WTC11 (cell line): ENCODE measurements at regions not wholly inside any gene's neighbourhood (a gene's known extent, or its start where the extent isn't known, plus 50 kb on each side); places are given as distances from the start of the nearest gene placed in this dataset.

Experiments
- ATAC-seq: fragments of 200-7000 bp; cut with Tn5 transposase; 2 replicates; pipeline ENCODE4 v1.10.0; 2021; ENCODE audit warnings: mild to moderate bottlenecking, moderate library complexity
- CTCF ChIA-PET: fragments of 300-600 bp; sonication (Branson Sonifier 250); formaldehyde crosslinking; loops from one replicate; lab custom pipeline; 2021; ENCODE audit warnings: antibody characterized with exemption; lab: Charles Lee
- POLR2A ChIA-PET: fragments of 350-600 bp; sonication (Branson Sonifier 250); formaldehyde crosslinking; loops from one replicate; lab custom pipeline; 2021; ENCODE audit warnings: antibody characterized with exemption; lab: Charles Lee
- DNase-seq: peaks from one replicate; pipeline ENCODE4 v3.0.0; 2021; ENCODE audit warnings: low spot score
- H3K27ac Mint-ChIP-seq: 2 replicates; pipeline ENCODE4 v1.8.0; 2021; ENCODE audit warnings: mixed read lengths
- H3K27me3 Mint-ChIP-seq: 2 replicates; pipeline ENCODE4 v1.8.0; 2021; ENCODE audit warnings: low read depth, mild to moderate bottlenecking, moderate library complexity, mixed read lengths
- H3K36me3 Mint-ChIP-seq: 2 replicates; pipeline ENCODE4 v1.8.0; 2021; ENCODE audit warnings: mixed read lengths
- H3K4me1 Mint-ChIP-seq: 2 replicates; pipeline ENCODE4 v1.8.0; 2022; ENCODE audit warnings: mixed read lengths
- H3K4me3 Mint-ChIP-seq: 2 replicates; pipeline ENCODE4 v1.8.0; 2021; ENCODE audit warnings: mild to moderate bottlenecking, moderate library complexity, mixed read lengths
- H3K9me3 Mint-ChIP-seq: 2 replicates; pipeline ENCODE4 v1.8.0; 2021; ENCODE audit warnings: mixed read lengths
- CBFB ChIP-seq: sonication (generic); formaldehyde crosslinking; IDR thresholded peaks from 2 replicates; pipeline ENCODE4 v1.8.1; 2022; ENCODE audit warnings: mild to moderate bottlenecking, low read depth, missing genetic modification reagents
- FOXJ3 ChIP-seq: sonication (generic); formaldehyde crosslinking; IDR thresholded peaks from 2 replicates; pipeline ENCODE4 v1.9.0; 2021; ENCODE audit warnings: missing genetic modification reagents, mild to moderate bottlenecking, borderline replicate concordance
- FOXP1 ChIP-seq: sonication (generic); formaldehyde crosslinking; IDR thresholded peaks from 2 replicates; pipeline ENCODE4 v1.8.0; 2022; ENCODE audit warnings: missing genetic modification reagents, mild to moderate bottlenecking, moderate library complexity, borderline replicate concordance
- MYBL2 ChIP-seq: sonication (generic); formaldehyde crosslinking; IDR thresholded peaks from 2 replicates; pipeline ENCODE4 v1.8.1; 2023; ENCODE audit warnings: mild to moderate bottlenecking, moderate library complexity, missing genetic modification reagents
- ZBTB21 ChIP-seq: sonication (generic); formaldehyde crosslinking; IDR thresholded peaks from 2 replicates; pipeline ENCODE4 v1.8.1; 2023; ENCODE audit warnings: mild to moderate bottlenecking, missing genetic modification reagents, borderline replicate concordance
- ZNF138 ChIP-seq: sonication (generic); formaldehyde crosslinking; conservative IDR thresholded peaks from 2 replicates; pipeline ENCODE4 v1.8.1; 2022; ENCODE audit warnings: mild to moderate bottlenecking, moderate library complexity, missing genetic modification reagents
- ZNF219 ChIP-seq: sonication (generic); formaldehyde crosslinking; IDR thresholded peaks from 2 replicates; pipeline ENCODE4 v1.8.0; 2023; ENCODE audit warnings: missing genetic modification reagents, mild to moderate bottlenecking, borderline replicate concordance
- ZNF317 ChIP-seq: sonication (generic); formaldehyde crosslinking; IDR thresholded peaks from 2 replicates; pipeline ENCODE4 v1.8.1; 2023; ENCODE audit warnings: low read depth, mild to moderate bottlenecking, moderate library complexity, missing genetic modification reagents, borderline replicate concordance
- ZNF396 ChIP-seq: fragments of 250-450 bp; sonication (Bioruptor Pico); IDR thresholded peaks from 2 replicates; pipeline ENCODE4 v1.8.0; 2021; ENCODE audit warnings: mild to moderate bottlenecking, moderate library complexity, borderline replicate concordance
- TF ChIP-seq, protein P1 (sequence below): sonication (generic); formaldehyde crosslinking; IDR thresholded peaks from 2 replicates; pipeline ENCODE4 v1.8.1; 2023; ENCODE audit warnings: mild to moderate bottlenecking, missing genetic modification reagents
- TF ChIP-seq, protein P2 (sequence below): fragments of 250-450 bp; sonication (Bioruptor Pico); IDR thresholded peaks from 2 replicates; pipeline ENCODE4 v1.9.0; 2021; ENCODE audit warnings: moderate library complexity, mild to moderate bottlenecking, inconsistent platforms, borderline replicate concordance
- TF ChIP-seq, protein P3 (sequence below): sonication (generic); formaldehyde crosslinking; IDR thresholded peaks from 2 replicates; pipeline ENCODE4 v1.8.1; 2023; ENCODE audit warnings: mild to moderate bottlenecking, missing genetic modification reagents, moderate library complexity
- TF ChIP-seq, protein P4 (sequence below): sonication (generic); formaldehyde crosslinking; IDR thresholded peaks from 2 replicates; pipeline ENCODE4 v1.8.0; 2022; ENCODE audit warnings: mild to moderate bottlenecking, missing genetic modification reagents
- TF ChIP-seq, protein P5 (sequence below): sonication (generic); formaldehyde crosslinking; IDR thresholded peaks from 2 replicates; pipeline ENCODE4 v1.8.1; 2023; ENCODE audit warnings: mild to moderate bottlenecking, missing genetic modification reagents, moderate library complexity
- TF ChIP-seq, protein P6 (sequence below): sonication (generic); formaldehyde crosslinking; IDR thresholded peaks from 2 replicates; pipeline ENCODE4 v1.8.0; 2023; ENCODE audit warnings: mild to moderate bottlenecking, missing genetic modification reagents
- TF ChIP-seq, protein P7 (sequence below): sonication (generic); formaldehyde crosslinking; conservative IDR thresholded peaks from 2 replicates; pipeline ENCODE4 v1.8.1; 2022; ENCODE audit warnings: mild to moderate bottlenecking, missing genetic modification reagents
- TF ChIP-seq, protein P8 (sequence below): fragments of 250-450 bp; sonication (Bioruptor Pico); IDR thresholded peaks from 2 replicates; pipeline ENCODE4 v1.8.0; 2021; ENCODE audit warnings: mild to moderate bottlenecking
- TF ChIP-seq, protein P9 (sequence below): fragments of 250-450 bp; sonication (Bioruptor Pico); IDR thresholded peaks from 2 replicates; pipeline ENCODE4 v1.9.0; 2021; ENCODE audit warnings: mild to moderate bottlenecking, borderline replicate concordance

DNA sequence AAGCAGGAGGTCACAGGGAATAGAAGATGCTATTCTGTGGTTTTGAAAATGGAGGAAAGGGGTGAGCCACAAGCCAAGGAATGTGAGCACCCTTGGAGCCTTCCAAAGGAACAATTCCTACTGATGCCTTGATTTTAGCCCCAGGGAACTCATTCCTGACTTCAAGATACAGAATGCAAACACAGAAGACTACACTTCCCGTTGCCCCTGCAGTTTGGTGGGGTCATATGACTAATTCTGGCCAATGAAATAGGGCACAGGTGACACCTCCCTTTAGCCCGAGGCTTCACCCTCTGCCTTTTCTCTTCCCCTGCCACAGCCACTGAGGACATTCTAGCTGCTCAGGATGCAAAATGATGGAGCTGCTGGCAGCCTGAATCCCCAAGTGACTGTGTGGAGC lies 126.1 kb downstream of the INHBB start (continued):
- TF ChIP-seq, protein P1, sequence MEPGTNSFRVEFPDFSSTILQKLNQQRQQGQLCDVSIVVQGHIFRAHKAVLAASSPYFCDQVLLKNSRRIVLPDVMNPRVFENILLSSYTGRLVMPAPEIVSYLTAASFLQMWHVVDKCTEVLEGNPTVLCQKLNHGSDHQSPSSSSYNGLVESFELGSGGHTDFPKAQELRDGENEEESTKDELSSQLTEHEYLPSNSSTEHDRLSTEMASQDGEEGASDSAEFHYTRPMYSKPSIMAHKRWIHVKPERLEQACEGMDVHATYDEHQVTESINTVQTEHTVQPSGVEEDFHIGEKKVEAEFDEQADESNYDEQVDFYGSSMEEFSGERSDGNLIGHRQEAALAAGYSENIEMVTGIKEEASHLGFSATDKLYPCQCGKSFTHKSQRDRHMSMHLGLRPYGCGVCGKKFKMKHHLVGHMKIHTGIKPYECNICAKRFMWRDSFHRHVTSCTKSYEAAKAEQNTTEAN (CRISPR knock-in tag), result no peak
- TF ChIP-seq, all 79 proteins: peak for 2

DNA sequence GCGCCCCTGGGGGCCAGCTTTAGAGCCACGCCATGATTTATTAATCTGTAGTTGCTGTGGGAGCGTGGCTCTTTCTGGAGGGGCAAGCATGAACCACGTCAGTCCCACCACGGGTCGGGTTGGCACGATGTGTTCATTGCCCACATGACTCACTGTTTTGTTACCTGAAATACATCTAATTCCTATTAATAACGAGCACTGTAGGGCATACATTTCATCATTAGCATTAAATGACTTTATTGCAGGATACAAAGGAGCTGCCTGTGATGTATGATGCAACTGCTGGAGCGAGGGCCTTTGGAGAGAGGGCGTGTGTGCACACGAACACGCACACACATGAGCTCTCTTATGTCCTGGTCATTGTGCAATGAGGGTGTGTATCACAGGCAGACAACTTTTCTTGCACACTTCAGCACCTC lies 127.0 kb downstream of the INHBB start:
- no peak for ATAC-seq
- no peak overlapping the region for H3K4me3 Mint-ChIP-seq
- H3K27me3 Mint-ChIP-seq, result peaks cover 94% of the 10 kb centered on the region
- H3K9me3 Mint-ChIP-seq, result 0 out of 2 replicates have a peak, but pooled peaks cover 3% of the 10 kb centered on the region
- POLR2A ChIA-PET, result no interaction called here
- H3K36me3 Mint-ChIP-seq, result no peaks in the 10 kb centered on the region
- H3K27ac Mint-ChIP-seq, result no peak overlapping the region
- H3K4me1 Mint-ChIP-seq, result no peaks in the 10 kb centered on the region
- DNase-seq, result no peak
- CTCF ChIA-PET, result interaction anchor here (0.6 kb wide), 1 partner anchor 212 kb away, joined by 3 read pairs; no protein-coding TSS in a partner anchor
- no peak for TF ChIP-seq ZBTB21
- TF ChIP-seq, protein P2, sequence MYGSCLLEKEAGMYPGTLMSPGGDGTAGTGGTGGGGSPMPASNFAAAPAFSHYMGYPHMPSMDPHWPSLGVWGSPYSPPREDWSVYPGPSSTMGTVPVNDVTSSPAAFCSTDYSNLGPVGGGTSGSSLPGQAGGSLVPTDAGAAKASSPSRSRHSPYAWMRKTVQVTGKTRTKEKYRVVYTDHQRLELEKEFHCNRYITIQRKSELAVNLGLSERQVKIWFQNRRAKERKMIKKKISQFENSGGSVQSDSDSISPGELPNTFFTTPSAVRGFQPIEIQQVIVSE (CRISPR knock-in tag), result no peak
- TF ChIP-seq ZNF138, result no peak
- no peak for TF ChIP-seq ZNF396 (CRISPR knock-in tag)
- no peak for TF ChIP-seq ZNF219 (CRISPR knock-in tag)
- TF ChIP-seq MYBL2 (CRISPR knock-in tag), result no peak
- TF ChIP-seq, protein P3, sequence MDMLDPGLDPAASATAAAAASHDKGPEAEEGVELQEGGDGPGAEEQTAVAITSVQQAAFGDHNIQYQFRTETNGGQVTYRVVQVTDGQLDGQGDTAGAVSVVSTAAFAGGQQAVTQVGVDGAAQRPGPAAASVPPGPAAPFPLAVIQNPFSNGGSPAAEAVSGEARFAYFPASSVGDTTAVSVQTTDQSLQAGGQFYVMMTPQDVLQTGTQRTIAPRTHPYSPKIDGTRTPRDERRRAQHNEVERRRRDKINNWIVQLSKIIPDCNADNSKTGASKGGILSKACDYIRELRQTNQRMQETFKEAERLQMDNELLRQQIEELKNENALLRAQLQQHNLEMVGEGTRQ (CRISPR knock-in tag), result no peak
- no peak for TF ChIP-seq FOXP1 (CRISPR knock-in tag)
- no peak for TF ChIP-seq ZNF317 (CRISPR knock-in tag)
- TF ChIP-seq, protein P4, sequence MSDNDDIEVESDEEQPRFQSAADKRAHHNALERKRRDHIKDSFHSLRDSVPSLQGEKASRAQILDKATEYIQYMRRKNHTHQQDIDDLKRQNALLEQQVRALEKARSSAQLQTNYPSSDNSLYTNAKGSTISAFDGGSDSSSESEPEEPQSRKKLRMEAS (CRISPR knock-in tag), result no peak
- TF ChIP-seq, protein P5, sequence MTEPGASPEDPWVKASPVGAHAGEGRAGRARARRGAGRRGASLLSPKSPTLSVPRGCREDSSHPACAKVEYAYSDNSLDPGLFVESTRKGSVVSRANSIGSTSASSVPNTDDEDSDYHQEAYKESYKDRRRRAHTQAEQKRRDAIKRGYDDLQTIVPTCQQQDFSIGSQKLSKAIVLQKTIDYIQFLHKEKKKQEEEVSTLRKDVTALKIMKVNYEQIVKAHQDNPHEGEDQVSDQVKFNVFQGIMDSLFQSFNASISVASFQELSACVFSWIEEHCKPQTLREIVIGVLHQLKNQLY (CRISPR knock-in tag), result no peak
- no peak for TF ChIP-seq CBFB (CRISPR knock-in tag)
- TF ChIP-seq, protein P6, sequence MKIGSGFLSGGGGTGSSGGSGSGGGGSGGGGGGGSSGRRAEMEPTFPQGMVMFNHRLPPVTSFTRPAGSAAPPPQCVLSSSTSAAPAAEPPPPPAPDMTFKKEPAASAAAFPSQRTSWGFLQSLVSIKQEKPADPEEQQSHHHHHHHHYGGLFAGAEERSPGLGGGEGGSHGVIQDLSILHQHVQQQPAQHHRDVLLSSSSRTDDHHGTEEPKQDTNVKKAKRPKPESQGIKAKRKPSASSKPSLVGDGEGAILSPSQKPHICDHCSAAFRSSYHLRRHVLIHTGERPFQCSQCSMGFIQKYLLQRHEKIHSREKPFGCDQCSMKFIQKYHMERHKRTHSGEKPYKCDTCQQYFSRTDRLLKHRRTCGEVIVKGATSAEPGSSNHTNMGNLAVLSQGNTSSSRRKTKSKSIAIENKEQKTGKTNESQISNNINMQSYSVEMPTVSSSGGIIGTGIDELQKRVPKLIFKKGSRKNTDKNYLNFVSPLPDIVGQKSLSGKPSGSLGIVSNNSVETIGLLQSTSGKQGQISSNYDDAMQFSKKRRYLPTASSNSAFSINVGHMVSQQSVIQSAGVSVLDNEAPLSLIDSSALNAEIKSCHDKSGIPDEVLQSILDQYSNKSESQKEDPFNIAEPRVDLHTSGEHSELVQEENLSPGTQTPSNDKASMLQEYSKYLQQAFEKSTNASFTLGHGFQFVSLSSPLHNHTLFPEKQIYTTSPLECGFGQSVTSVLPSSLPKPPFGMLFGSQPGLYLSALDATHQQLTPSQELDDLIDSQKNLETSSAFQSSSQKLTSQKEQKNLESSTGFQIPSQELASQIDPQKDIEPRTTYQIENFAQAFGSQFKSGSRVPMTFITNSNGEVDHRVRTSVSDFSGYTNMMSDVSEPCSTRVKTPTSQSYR (CRISPR knock-in tag), result no peak
- TF ChIP-seq, all 79 proteins: peak for 0

DNA sequence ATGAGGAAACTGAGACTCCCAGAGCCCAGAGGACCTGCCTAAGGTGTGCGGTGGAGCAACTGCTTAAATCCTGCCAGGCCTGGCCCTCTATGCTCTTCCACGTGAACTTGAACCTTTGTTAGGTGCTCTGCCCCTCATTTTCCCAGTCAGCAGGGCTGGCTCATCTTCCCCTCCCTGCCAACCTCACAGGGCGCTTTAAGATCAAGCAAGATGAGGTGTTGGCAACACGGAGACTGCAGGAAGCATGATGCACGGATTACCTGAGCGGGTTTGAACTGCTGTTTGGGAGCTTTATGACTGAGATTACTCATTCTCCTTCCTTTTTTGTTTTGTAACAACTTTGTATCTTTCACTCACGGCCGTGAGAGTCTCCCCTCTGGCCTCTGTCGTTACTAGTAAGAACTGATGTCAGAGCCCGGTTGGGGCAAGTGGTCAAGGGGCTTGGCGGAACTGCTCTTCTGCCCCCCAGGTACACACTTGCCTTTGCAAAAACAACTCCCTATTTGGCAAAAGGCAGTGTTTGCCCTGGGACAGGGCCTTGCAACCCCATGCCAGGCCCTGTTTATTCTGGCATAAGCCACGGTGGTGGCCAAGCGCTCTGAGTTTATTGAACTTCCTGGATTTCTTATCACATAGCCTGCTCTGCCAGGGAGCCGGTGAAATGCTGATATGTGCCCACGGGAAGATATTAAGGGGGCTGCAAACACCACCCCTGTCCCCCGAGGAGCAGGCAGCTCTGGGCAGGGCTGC lies 127.8 kb downstream of the INHBB start:
- Mint-ChIP-seq H3K36me3 (no peaks in the 10 kb centered on the region), H3K4me1 (no peaks in the 10 kb centered on the region), H3K27me3 (peaks cover 94% of the 10 kb centered on the region), H3K4me3 (no peak overlapping the region), H3K9me3 (0 out of 2 replicates have a peak, but pooled peaks cover 3% of the 10 kb centered on the region), H3K27ac (no peak overlapping the region)
- no peak for ATAC-seq
- ChIA-PET POLR2A (no interaction called here), CTCF (interaction anchor here (0.8 to 1.4 kb wide), 2 partner anchors 25 to 39 kb away, joined by 3 to 4 read pairs; no protein-coding TSS in a partner anchor)
- DNase-seq, result no peak
- TF ChIP-seq, protein P7, sequence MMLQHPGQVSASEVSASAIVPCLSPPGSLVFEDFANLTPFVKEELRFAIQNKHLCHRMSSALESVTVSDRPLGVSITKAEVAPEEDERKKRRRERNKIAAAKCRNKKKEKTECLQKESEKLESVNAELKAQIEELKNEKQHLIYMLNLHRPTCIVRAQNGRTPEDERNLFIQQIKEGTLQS (CRISPR knock-in tag), result no peak
- no peak for TF ChIP-seq MYBL2 (CRISPR knock-in tag)
- TF ChIP-seq, protein P8, sequence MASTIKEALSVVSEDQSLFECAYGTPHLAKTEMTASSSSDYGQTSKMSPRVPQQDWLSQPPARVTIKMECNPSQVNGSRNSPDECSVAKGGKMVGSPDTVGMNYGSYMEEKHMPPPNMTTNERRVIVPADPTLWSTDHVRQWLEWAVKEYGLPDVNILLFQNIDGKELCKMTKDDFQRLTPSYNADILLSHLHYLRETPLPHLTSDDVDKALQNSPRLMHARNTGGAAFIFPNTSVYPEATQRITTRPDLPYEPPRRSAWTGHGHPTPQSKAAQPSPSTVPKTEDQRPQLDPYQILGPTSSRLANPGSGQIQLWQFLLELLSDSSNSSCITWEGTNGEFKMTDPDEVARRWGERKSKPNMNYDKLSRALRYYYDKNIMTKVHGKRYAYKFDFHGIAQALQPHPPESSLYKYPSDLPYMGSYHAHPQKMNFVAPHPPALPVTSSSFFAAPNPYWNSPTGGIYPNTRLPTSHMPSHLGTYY (CRISPR knock-in tag), result no peak
- no peak for TF ChIP-seq ZNF219 (CRISPR knock-in tag)
- TF ChIP-seq ZNF138, result no peak
- TF ChIP-seq FOXJ3 (CRISPR knock-in tag), result no peak
- TF ChIP-seq, protein P9, sequence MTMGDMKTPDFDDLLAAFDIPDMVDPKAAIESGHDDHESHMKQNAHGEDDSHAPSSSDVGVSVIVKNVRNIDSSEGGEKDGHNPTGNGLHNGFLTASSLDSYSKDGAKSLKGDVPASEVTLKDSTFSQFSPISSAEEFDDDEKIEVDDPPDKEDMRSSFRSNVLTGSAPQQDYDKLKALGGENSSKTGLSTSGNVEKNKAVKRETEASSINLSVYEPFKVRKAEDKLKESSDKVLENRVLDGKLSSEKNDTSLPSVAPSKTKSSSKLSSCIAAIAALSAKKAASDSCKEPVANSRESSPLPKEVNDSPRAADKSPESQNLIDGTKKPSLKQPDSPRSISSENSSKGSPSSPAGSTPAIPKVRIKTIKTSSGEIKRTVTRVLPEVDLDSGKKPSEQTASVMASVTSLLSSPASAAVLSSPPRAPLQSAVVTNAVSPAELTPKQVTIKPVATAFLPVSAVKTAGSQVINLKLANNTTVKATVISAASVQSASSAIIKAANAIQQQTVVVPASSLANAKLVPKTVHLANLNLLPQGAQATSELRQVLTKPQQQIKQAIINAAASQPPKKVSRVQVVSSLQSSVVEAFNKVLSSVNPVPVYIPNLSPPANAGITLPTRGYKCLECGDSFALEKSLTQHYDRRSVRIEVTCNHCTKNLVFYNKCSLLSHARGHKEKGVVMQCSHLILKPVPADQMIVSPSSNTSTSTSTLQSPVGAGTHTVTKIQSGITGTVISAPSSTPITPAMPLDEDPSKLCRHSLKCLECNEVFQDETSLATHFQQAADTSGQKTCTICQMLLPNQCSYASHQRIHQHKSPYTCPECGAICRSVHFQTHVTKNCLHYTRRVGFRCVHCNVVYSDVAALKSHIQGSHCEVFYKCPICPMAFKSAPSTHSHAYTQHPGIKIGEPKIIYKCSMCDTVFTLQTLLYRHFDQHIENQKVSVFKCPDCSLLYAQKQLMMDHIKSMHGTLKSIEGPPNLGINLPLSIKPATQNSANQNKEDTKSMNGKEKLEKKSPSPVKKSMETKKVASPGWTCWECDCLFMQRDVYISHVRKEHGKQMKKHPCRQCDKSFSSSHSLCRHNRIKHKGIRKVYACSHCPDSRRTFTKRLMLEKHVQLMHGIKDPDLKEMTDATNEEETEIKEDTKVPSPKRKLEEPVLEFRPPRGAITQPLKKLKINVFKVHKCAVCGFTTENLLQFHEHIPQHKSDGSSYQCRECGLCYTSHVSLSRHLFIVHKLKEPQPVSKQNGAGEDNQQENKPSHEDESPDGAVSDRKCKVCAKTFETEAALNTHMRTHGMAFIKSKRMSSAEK (CRISPR knock-in tag), result no peak
